Neuronal stem cell (in vitro differentiated cells): ENCODE measurements at regions not wholly inside any gene's neighbourhood (a gene's known extent, or its start where the extent isn't known, plus 50 kb on each side); places are given as distances from the start of the nearest gene placed in this dataset.

Experiments used
- DNase-seq: peaks from one replicate; pipeline ENCODE4 v3.0.0-alpha.2; 2013; ENCODE audit warnings: low spot score
- H2AFZ ChIP-seq: one replicate; pipeline ENCODE4 v1.6.1; 2013; ENCODE audit warnings: mild to moderate bottlenecking, low read length, inconsistent platforms
- H2AK5ac ChIP-seq: 2 replicates; pipeline ENCODE4 v1.6.1; 2013; ENCODE audit warnings: low read depth, mild to moderate bottlenecking, inconsistent platforms, low read length, moderate library complexity, mixed read lengths
- H2BK120ac ChIP-seq: 2 replicates; pipeline ENCODE4 v1.6.1; 2013; ENCODE audit warnings: low read depth, mild to moderate bottlenecking, inconsistent platforms, low read length, moderate library complexity, mixed read lengths
- H2BK12ac ChIP-seq: one replicate; pipeline ENCODE4 v1.6.1; 2013; ENCODE audit warnings: low read length, inconsistent platforms
- H2BK15ac ChIP-seq: 2 replicates; pipeline ENCODE4 v1.6.1; 2013; ENCODE audit warnings: mild to moderate bottlenecking, low read length, inconsistent platforms, mixed read lengths
- H2BK5ac ChIP-seq: one replicate; pipeline ENCODE4 v1.6.1; 2013; ENCODE audit warnings: inconsistent platforms, mild to moderate bottlenecking, low read length, moderate library complexity
- H3K14ac ChIP-seq: one replicate; pipeline ENCODE4 v1.6.1; 2013; ENCODE audit warnings: low read length, inconsistent platforms
- H3K18ac ChIP-seq: 2 replicates; pipeline ENCODE4 v1.6.1; 2013; ENCODE audit warnings: low read length, inconsistent platforms
- H3K23ac ChIP-seq: 2 replicates; pipeline ENCODE4 v1.6.1; 2013; ENCODE audit warnings: low read depth, mild to moderate bottlenecking, mixed read lengths, low read length, inconsistent platforms; ENCODE audit not compliant: poor library complexity
- H3K27ac ChIP-seq: replicated peaks from 3 replicates; pipeline ENCODE4 v1.5.1; 2013; ENCODE audit warnings: low read length, inconsistent platforms
- H3K27me3 ChIP-seq, 3 experiments: 2 replicates each; pipeline ENCODE4 v1.6.1; 2013; ENCODE audit warnings: low read length in 3 of 3, mild to moderate bottlenecking in 2 of 3, inconsistent platforms in 1 of 3, low read depth in 1 of 3, mixed read lengths in 1 of 3, moderate library complexity in 1 of 3; ENCODE audit not compliant: control insufficient read depth in 3 of 3, insufficient read depth in 3 of 3
- H3K36me3 ChIP-seq, 2 donors: replicated peaks in 1 of 2; 2 replicates each; pipeline ENCODE4 v1.6.1; 2013; ENCODE audit warnings: low read length in 2 of 2; ENCODE audit not compliant: control insufficient read depth in 2 of 2, insufficient read depth in 2 of 2
- H3K4ac ChIP-seq: 2 replicates; pipeline ENCODE4 v1.6.1; 2013; ENCODE audit warnings: inconsistent platforms, mild to moderate bottlenecking, low read length, moderate library complexity
- H3K4me1 ChIP-seq, 2 donors: 1 replicate in 1 of 2; 2 replicates in 1 of 2; pipeline ENCODE4 v1.6.1; 2013; ENCODE audit warnings: low read length in 2 of 2, low read depth in 1 of 2; ENCODE audit not compliant: control insufficient read depth in 2 of 2, insufficient read depth in 1 of 2
- H3K4me2 ChIP-seq: one replicate; pipeline ENCODE4 v1.6.1; 2013; ENCODE audit warnings: mild to moderate bottlenecking, low read length, inconsistent platforms; ENCODE audit not compliant: insufficient read depth, poor library complexity, severe bottlenecking
- H3K4me3 ChIP-seq, 2 donors: 2 replicates each; pipeline ENCODE4 v1.5.1; 2013; ENCODE audit warnings: low read length in 2 of 2, mild to moderate bottlenecking in 2 of 2, inconsistent platforms in 1 of 2, moderate library complexity in 1 of 2
- H3K79me1 ChIP-seq: one replicate; pipeline ENCODE4 v1.6.1; 2013; ENCODE audit warnings: low read depth, mild to moderate bottlenecking, inconsistent platforms, low read length, moderate library complexity
- H3K9ac ChIP-seq: one replicate; pipeline ENCODE4 v1.6.1; 2013; ENCODE audit warnings: mild to moderate bottlenecking, low read depth, low read length, inconsistent platforms; ENCODE audit not compliant: poor library complexity
- H3K9me3 ChIP-seq, 2 donors: replicated peaks in 1 of 2; 2 replicates each; pipeline versions ENCODE3 to v1.6.1; 2013; ENCODE audit warnings: low read length in 2 of 2, mild to moderate bottlenecking in 2 of 2, inconsistent platforms in 1 of 2, low read depth in 1 of 2, mixed read lengths in 1 of 2, moderate library complexity in 1 of 2; ENCODE audit not compliant: control insufficient read depth in 2 of 2, insufficient read depth in 1 of 2
- H4K8ac ChIP-seq: one replicate; pipeline ENCODE4 v1.6.1; 2013; ENCODE audit warnings: low read depth, mild to moderate bottlenecking, inconsistent platforms, low read length, moderate library complexity
- H4K91ac ChIP-seq: one replicate; pipeline ENCODE4 v1.6.1; 2013; ENCODE audit warnings: low read length, low read depth, mild to moderate bottlenecking, inconsistent platforms; ENCODE audit not compliant: poor library complexity
- WGBS, 2 donors: extraction: QIAGEN DNeasy Blood & Tissue Kit; methylation state at CpG; one replicate each; pipeline ENCODE4 v1.1.7; 2013; ENCODE audit warnings: missing lambda C conversion rate in 2 of 2, mixed read lengths in 1 of 2; ENCODE audit not compliant: insufficient read length in 2 of 2, insufficient replicate concordance in 1 of 2; ENCODE audit errors: extremely low coverage in 2 of 2; 5-methylcytosine and 5-hydroxymethylcytosine counted together

DNA sequence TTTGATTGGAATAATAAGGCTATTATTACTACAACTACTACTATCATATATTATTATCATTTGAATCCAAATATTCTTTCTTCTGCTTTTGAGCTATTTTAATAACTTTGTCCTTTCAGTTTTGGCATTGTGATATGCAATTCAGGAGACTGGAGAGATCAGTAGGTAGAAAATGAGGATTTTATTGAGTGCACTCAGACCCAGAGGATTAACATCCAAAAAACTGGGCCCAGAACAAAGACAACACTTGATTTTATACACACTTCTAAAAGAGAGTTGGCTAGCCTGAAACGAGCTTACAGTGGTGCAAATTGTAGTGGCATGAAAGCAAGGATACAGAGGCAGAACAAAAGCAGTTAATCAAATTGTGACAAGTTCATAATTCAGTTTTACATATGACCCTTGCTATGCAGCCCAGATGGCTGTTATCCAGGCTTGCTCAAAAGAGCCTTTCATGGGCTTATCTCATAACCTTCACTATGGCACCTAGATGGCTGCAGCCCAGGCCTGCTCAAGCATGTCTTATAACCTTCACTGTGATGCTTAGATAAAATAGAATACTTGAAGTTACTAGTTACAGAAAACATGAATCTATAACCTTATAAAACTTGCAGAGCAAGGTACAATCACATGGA, 796.3 kb upstream of the RAG2 start:
- Histone ChIP-seq H3K9ac (no peak overlapping the region), H3K79me1 (no peaks in the 10 kb centered on the region), H2AFZ (no peak overlapping the region), H4K8ac (no peak overlapping the region), H3K9me3 (peaks cover 0 to 2% of the 10 kb centered on the region in 2 donors), H3K36me3 (no peaks in the 10 kb centered on the region), H3K27me3 (no peaks in the 10 kb centered on the region), H2BK120ac (no peak overlapping the region), H3K18ac (no peak overlapping the region), H2BK5ac (no peak overlapping the region), H3K4me3 (no peak overlapping the region), H3K14ac (no peak overlapping the region), H2BK15ac (no peak overlapping the region), H3K4ac (no peak overlapping the region), H3K4me1 (no peaks in the 10 kb centered on the region), H2BK12ac (no peak overlapping the region), H2AK5ac (no peak overlapping the region), H3K4me2 (no peak overlapping the region), H4K91ac (no peak overlapping the region), H3K27ac (no peak overlapping the region), H3K23ac (no peak overlapping the region)
- no CpG with 5 or more reads among the region's 1 CpG for WGBS, 2 donors
- DNase-seq: peak; percentile 12

DNA sequence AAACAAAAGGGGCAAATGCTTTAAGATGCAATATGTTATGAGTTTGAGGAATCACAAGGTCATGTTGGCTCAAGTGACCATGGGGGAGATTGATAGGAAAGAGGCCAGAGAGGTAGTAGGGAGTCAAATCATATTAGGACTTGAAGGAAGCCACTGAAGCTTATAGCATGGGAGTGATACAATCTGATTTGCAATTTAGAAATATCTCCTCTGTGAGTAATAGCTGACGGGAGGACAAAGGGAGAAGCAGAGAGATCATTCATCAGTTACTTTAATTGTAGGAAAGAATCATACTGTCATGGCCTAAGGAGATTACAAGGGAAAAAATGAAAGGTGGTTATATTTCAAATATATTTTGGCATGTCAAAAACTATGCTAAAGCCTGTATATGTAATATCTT, 793.6 kb upstream of the RAG2 start:
- no peaks in the 10 kb centered on the region for H3K4me1 ChIP-seq
- no peak for DNase-seq
- no peak overlapping the region for H2AFZ ChIP-seq
- H3K4ac ChIP-seq: no peak overlapping the region
- no peaks in the 10 kb centered on the region for H3K27me3 ChIP-seq
- no peak overlapping the region for H2BK12ac ChIP-seq
- H2AK5ac ChIP-seq: no peak overlapping the region
- no peak overlapping the region for H2BK5ac ChIP-seq
- no peaks in the 10 kb centered on the region for H3K79me1 ChIP-seq
- no peak overlapping the region for H4K91ac ChIP-seq
- H3K27ac ChIP-seq: no peak overlapping the region
- H4K8ac ChIP-seq: no peak overlapping the region
- H3K36me3 ChIP-seq: no peaks in the 10 kb centered on the region
- peaks cover 0 to 2% of the 10 kb centered on the region in 2 donors for H3K9me3 ChIP-seq
- H3K23ac ChIP-seq: no peak overlapping the region
- H2BK15ac ChIP-seq: no peak overlapping the region
- no peak overlapping the region for H3K9ac ChIP-seq
- no peak overlapping the region for H3K14ac ChIP-seq
- H3K18ac ChIP-seq: no peak overlapping the region
- no CpG with 5 or more reads among the region's 1 CpG for WGBS, 2 donors
- no peak overlapping the region for H3K4me3 ChIP-seq
- H2BK120ac ChIP-seq: no peak overlapping the region
- no peak overlapping the region for H3K4me2 ChIP-seq

DNA sequence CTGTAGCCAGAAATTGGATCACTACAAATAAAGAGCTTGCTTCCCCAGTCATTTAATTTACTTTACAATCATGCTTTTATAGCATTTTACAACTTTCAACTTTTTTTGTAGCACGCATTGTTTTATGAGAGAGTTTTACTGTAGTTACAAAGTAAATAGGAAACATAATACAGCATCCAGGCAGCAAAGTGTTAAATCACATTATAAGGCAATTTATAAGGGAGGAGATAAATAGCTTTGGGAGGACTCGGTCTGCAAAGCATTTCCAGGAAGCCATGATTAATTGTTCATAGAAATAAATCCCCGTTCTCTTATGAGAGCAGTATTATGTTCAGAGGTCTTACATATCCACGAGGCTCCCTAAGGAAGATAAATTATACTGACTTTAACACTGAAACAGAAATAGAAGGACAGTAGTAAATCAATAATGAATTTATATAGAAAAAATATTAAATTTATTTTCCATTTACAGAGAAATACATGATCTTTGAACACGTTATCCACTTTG, 792.6 kb upstream of the RAG2 start:
- H3K27me3 ChIP-seq: no peaks in the 10 kb centered on the region
- H3K4me1 ChIP-seq: no peaks in the 10 kb centered on the region
- H3K4me3 ChIP-seq: no peak overlapping the region
- H3K23ac ChIP-seq: no peak overlapping the region
- no peak overlapping the region for H2BK12ac ChIP-seq
- no peak overlapping the region for H4K91ac ChIP-seq
- no peak overlapping the region for H2BK15ac ChIP-seq
- no peak overlapping the region for H2AK5ac ChIP-seq
- H3K4ac ChIP-seq: no peak overlapping the region
- no CpG with 5 or more reads among the region's 5 CpGs for WGBS, 2 donors
- no peak overlapping the region for H2BK120ac ChIP-seq
- no peak overlapping the region for H2AFZ ChIP-seq
- no peak overlapping the region for H3K27ac ChIP-seq
- DNase-seq: no peak
- H2BK5ac ChIP-seq: no peak overlapping the region
- H3K36me3 ChIP-seq: no peaks in the 10 kb centered on the region
- H3K18ac ChIP-seq: no peak overlapping the region
- H3K14ac ChIP-seq: no peak overlapping the region
- peaks cover 0 to 2% of the 10 kb centered on the region in 2 donors for H3K9me3 ChIP-seq
- no peak overlapping the region for H4K8ac ChIP-seq
- H3K9ac ChIP-seq: no peak overlapping the region
- H3K4me2 ChIP-seq: no peak overlapping the region
- no peaks in the 10 kb centered on the region for H3K79me1 ChIP-seq

DNA sequence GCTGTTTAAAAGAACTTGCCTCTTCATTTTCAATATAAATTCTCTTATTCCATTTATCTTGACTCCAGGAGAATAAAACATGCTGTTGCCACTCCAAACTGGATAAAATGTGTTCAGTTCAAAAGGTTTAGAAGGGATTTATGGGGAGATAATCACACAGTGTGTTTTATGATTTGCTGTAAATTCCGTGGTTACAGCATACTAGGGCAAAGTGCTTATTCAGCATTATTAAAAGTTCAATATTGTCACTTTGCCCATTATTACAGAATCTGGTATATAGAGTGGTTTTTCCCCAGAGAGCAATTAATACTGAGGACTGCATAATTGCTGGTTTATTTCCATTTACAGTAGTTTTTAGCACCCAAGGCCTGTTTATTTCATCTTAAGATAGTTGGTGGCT, 780.9 kb upstream of the RAG2 start:
- H3K4me2 ChIP-seq: no peak overlapping the region
- no peaks in the 10 kb centered on the region for H3K79me1 ChIP-seq
- no peak overlapping the region for H2AFZ ChIP-seq
- H3K23ac ChIP-seq: no peak overlapping the region
- H3K27me3 ChIP-seq: no peaks in the 10 kb centered on the region
- no CpG with 5 or more reads among the region's 1 CpG for WGBS, 2 donors
- no peak overlapping the region for H3K4ac ChIP-seq
- H3K14ac ChIP-seq: no peak overlapping the region
- H3K36me3 ChIP-seq: no peaks in the 10 kb centered on the region
- H2BK15ac ChIP-seq: no peak overlapping the region
- H2BK12ac ChIP-seq: no peak overlapping the region
- H4K8ac ChIP-seq: no peak overlapping the region
- no peak overlapping the region for H4K91ac ChIP-seq
- H2AK5ac ChIP-seq: no peak overlapping the region
- no peak overlapping the region for H3K4me3 ChIP-seq
- H3K27ac ChIP-seq: no peak overlapping the region
- H3K9ac ChIP-seq: no peak overlapping the region
- DNase-seq: no peak
- no peak overlapping the region for H3K18ac ChIP-seq
- H2BK5ac ChIP-seq: no peak overlapping the region
- H3K4me1 ChIP-seq: no peaks in the 10 kb centered on the region
- H2BK120ac ChIP-seq: no peak overlapping the region
- H3K9me3 ChIP-seq: peaks cover 0 to 2% of the 10 kb centered on the region in 2 donors
